WTC11 (cell line): ENCODE measurements at regions not wholly inside any gene's neighbourhood (a gene's known extent, or its start where the extent isn't known, plus 50 kb on each side); places are given as distances from the start of the nearest gene placed in this dataset.

Source experiments
- CREB1 ChIP-seq: sonication (generic); formaldehyde crosslinking; IDR thresholded peaks from 2 replicates; pipeline ENCODE4 v1.8.0; 2023; ENCODE audit warnings: mild to moderate bottlenecking, missing genetic modification reagents
- TP53 ChIP-seq: sonication (generic); formaldehyde crosslinking; IDR thresholded peaks from 2 replicates; pipeline ENCODE4 v1.8.1; 2023; ENCODE audit warnings: mild to moderate bottlenecking, missing genetic modification reagents
- TF ChIP-seq, protein P1 (sequence below): fragments of 200-600 bp; IDR thresholded peaks from 2 replicates; pipeline ENCODE4 v1.8.0; 2022; ENCODE audit warnings: antibody characterized with exemption

DNA sequence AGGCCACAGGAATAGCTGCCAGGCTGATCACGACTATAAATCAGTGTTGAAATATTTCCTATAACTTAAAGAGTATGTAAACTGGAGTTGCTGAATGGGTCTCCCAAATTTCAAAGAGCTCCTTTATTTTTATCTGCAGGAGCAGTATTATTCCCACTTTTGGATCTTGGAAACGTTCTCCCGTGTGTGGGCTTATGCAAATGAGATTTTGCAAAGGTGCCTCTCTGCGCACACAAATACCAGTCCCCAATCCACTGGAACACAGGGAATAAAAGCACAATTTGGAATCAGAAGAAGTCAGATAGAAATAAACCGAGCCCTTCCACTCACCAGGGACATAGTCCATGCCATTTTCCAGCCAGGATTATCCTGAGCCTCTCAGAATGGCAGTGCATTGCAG, 350.2 kb upstream of the CELF2 start:
- TF ChIP-seq, protein P1, sequence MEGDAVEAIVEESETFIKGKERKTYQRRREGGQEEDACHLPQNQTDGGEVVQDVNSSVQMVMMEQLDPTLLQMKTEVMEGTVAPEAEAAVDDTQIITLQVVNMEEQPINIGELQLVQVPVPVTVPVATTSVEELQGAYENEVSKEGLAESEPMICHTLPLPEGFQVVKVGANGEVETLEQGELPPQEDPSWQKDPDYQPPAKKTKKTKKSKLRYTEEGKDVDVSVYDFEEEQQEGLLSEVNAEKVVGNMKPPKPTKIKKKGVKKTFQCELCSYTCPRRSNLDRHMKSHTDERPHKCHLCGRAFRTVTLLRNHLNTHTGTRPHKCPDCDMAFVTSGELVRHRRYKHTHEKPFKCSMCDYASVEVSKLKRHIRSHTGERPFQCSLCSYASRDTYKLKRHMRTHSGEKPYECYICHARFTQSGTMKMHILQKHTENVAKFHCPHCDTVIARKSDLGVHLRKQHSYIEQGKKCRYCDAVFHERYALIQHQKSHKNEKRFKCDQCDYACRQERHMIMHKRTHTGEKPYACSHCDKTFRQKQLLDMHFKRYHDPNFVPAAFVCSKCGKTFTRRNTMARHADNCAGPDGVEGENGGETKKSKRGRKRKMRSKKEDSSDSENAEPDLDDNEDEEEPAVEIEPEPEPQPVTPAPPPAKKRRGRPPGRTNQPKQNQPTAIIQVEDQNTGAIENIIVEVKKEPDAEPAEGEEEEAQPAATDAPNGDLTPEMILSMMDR: no peak
- TF ChIP-seq CREB1 (CRISPR knock-in tag): no peak
- no peak for TF ChIP-seq TP53
